WTC11 (cell line): ENCODE measurements at regions not wholly inside any gene's neighbourhood (a gene's known extent, or its start where the extent isn't known, plus 50 kb on each side); places are given as distances from the start of the nearest gene placed in this dataset.

ENCODE experiments used
- FOXK1 ChIP-seq: sonication (generic); formaldehyde crosslinking; IDR thresholded peaks from 2 replicates; pipeline ENCODE4 v1.8.0; 2022; ENCODE audit warnings: mild to moderate bottlenecking, moderate library complexity, missing genetic modification reagents
- TP53 ChIP-seq: sonication (generic); formaldehyde crosslinking; IDR thresholded peaks from 2 replicates; pipeline ENCODE4 v1.8.1; 2023; ENCODE audit warnings: mild to moderate bottlenecking, missing genetic modification reagents
- ZNF232 ChIP-seq: sonication (generic); formaldehyde crosslinking; IDR thresholded peaks from 2 replicates; pipeline ENCODE4 v1.8.0; 2022; ENCODE audit warnings: mild to moderate bottlenecking, missing genetic modification reagents
- ZNF416 ChIP-seq: fragments of 250-450 bp; sonication (Bioruptor Pico); IDR thresholded peaks from 2 replicates; pipeline ENCODE4 v1.9.0; 2021; ENCODE audit warnings: mild to moderate bottlenecking, inconsistent platforms
- TF ChIP-seq, protein P1 (sequence below): fragments of 200-600 bp; IDR thresholded peaks from 2 replicates; pipeline ENCODE4 v1.8.0; 2022; ENCODE audit warnings: antibody characterized with exemption
- TF ChIP-seq, protein P2 (sequence below): sonication (generic); formaldehyde crosslinking; IDR thresholded peaks from 2 replicates; pipeline ENCODE4 v1.8.1; 2022; ENCODE audit warnings: mild to moderate bottlenecking, moderate library complexity, missing genetic modification reagents

DNA sequence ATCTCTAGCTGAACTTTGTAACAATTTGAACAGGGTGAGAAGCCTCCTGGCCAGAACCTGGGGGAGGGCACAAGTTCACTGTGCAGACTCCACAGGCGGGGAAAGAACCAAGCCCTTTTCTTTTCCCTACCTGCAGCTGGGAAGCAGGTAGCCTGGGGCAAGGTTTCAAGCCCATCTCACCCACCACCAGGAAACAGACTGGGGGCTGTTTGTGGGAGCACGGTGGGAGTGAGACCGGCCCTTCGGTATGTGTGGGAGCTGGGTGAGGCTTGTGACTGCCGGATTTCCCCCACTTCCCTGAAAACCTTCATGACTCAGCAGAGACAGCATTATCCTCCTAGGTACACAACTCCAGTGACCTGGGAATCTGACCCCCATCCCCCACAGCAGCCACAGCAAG lies 211.7 kb downstream of the ZNF674 start:
- TF ChIP-seq, protein P1, sequence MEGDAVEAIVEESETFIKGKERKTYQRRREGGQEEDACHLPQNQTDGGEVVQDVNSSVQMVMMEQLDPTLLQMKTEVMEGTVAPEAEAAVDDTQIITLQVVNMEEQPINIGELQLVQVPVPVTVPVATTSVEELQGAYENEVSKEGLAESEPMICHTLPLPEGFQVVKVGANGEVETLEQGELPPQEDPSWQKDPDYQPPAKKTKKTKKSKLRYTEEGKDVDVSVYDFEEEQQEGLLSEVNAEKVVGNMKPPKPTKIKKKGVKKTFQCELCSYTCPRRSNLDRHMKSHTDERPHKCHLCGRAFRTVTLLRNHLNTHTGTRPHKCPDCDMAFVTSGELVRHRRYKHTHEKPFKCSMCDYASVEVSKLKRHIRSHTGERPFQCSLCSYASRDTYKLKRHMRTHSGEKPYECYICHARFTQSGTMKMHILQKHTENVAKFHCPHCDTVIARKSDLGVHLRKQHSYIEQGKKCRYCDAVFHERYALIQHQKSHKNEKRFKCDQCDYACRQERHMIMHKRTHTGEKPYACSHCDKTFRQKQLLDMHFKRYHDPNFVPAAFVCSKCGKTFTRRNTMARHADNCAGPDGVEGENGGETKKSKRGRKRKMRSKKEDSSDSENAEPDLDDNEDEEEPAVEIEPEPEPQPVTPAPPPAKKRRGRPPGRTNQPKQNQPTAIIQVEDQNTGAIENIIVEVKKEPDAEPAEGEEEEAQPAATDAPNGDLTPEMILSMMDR = no peak
- TF ChIP-seq, protein P2, sequence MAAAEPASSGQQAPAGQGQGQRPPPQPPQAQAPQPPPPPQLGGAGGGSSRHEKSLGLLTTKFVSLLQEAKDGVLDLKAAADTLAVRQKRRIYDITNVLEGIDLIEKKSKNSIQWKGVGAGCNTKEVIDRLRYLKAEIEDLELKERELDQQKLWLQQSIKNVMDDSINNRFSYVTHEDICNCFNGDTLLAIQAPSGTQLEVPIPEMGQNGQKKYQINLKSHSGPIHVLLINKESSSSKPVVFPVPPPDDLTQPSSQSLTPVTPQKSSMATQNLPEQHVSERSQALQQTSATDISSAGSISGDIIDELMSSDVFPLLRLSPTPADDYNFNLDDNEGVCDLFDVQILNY (CRISPR knock-in tag) = no peak
- no peak for TF ChIP-seq ZNF232 (CRISPR knock-in tag)
- TF ChIP-seq TP53 (CRISPR knock-in tag) = no peak
- no peak for TF ChIP-seq ZNF416 (CRISPR knock-in tag)
- TF ChIP-seq FOXK1 (CRISPR knock-in tag) = no peak
